CD14-positive monocyte (primary cell): ENCODE measurements at regions not wholly inside any gene's neighbourhood (a gene's known extent, or its start where the extent isn't known, plus 50 kb on each side); places are given as distances from the start of the nearest gene placed in this dataset.

ENCODE experiments used
- DNase-seq, 3 donors: peaks; one replicate each; pipeline ENCODE4 v3.0.0-alpha.2; 2011 to 2022
- H2AFZ ChIP-seq: 2 replicates; pipeline ENCODE4 v1.6.0; 2012; ENCODE audit warnings: mild to moderate bottlenecking, low read depth, low read length, inconsistent platforms; ENCODE audit not compliant: insufficient read depth, poor library complexity, severe bottlenecking
- H3K27ac ChIP-seq, 2 donors: 1 replicate in 1 of 2; 2 replicates in 1 of 2; pipeline ENCODE4 v1.5.1; 2012 to 2013; ENCODE audit warnings: low read length in 2 of 2, control low read depth in 1 of 2, inconsistent platforms in 1 of 2, low read depth in 1 of 2, mild to moderate bottlenecking in 1 of 2
- H3K27me3 ChIP-seq, 2 donors: one replicate each; pipeline versions ENCODE4 v1.6.0 to v1.6.1; 2011 to 2013; ENCODE audit warnings: low read length in 2 of 2; ENCODE audit not compliant: control insufficient read depth in 2 of 2, insufficient read depth in 2 of 2
- H3K36me3 ChIP-seq, 2 donors: replicated peaks in 1 of 2; 1 replicate in 1 of 2; 2 replicates in 1 of 2; pipeline versions ENCODE4 v1.5.1 to v1.6.1; 2012 to 2013; ENCODE audit warnings: low read length in 2 of 2, control low read depth in 1 of 2, inconsistent platforms in 1 of 2, mild to moderate bottlenecking in 1 of 2; ENCODE audit not compliant: insufficient read depth in 2 of 2, control insufficient read depth in 1 of 2
- H3K4me1 ChIP-seq, 2 donors: 1 replicate in 1 of 2; 2 replicates in 1 of 2; pipeline versions ENCODE4 v1.5.1 to v1.6.1; 2012 to 2013; ENCODE audit warnings: low read length in 2 of 2, control low read depth in 1 of 2, inconsistent platforms in 1 of 2, mild to moderate bottlenecking in 1 of 2, moderate library complexity in 1 of 2; ENCODE audit not compliant: insufficient read depth in 2 of 2, control insufficient read depth in 1 of 2
- H3K4me2 ChIP-seq: replicated peaks from 2 replicates; pipeline ENCODE3; 2012; ENCODE audit warnings: low read length, moderate library complexity, mild to moderate bottlenecking; ENCODE audit not compliant: poor library complexity, severe bottlenecking; ENCODE audit errors: extremely low read depth
- H3K4me3 ChIP-seq, 3 experiments: fragments of 200-600 bp in 1 of 3; sonication (generic) in 1 of 3; replicated peaks in 1 of 3; 1 replicate in 2 of 3; 2 replicates in 1 of 3; pipeline ENCODE4 v1.5.1; 2011 to 2013; ENCODE audit warnings: low read length in 3 of 3, mild to moderate bottlenecking in 3 of 3, control low read depth in 2 of 3, low read depth in 2 of 3, inconsistent platforms in 1 of 3, moderate library complexity in 1 of 3
- H3K79me2 ChIP-seq: 2 replicates; pipeline ENCODE4 v1.6.0; 2012; ENCODE audit warnings: mild to moderate bottlenecking, control low read depth, inconsistent platforms, low read length, moderate library complexity; ENCODE audit not compliant: insufficient read depth
- H3K9ac ChIP-seq: 2 replicates; pipeline ENCODE4 v1.6.0; 2017; ENCODE audit warnings: low read length, mild to moderate bottlenecking; ENCODE audit not compliant: insufficient read depth, poor library complexity, severe bottlenecking
- H3K9me3 ChIP-seq, 2 donors: replicated peaks in 1 of 2; 1 replicate in 1 of 2; 2 replicates in 1 of 2; pipeline versions ENCODE4 v1.5.1 to v1.6.1; 2012 to 2013; ENCODE audit warnings: low read length in 2 of 2, control low read depth in 1 of 2; ENCODE audit not compliant: control insufficient read depth in 1 of 2, insufficient read depth in 1 of 2
- H4K20me1 ChIP-seq: 2 replicates; pipeline ENCODE4 v1.6.0; 2012; ENCODE audit warnings: mild to moderate bottlenecking, low read length, control low read depth, moderate library complexity; ENCODE audit not compliant: insufficient read depth
- H3K27ac Mint-ChIP-seq, 7 donors: one replicate each; pipeline ENCODE4 v1.8.0; 2020; ENCODE audit warnings: mild to moderate bottlenecking in 7 of 7, mixed read lengths in 7 of 7, moderate library complexity in 6 of 7, inconsistent platforms in 2 of 7
- H3K27me3 Mint-ChIP-seq, 3 donors: one replicate each; pipeline ENCODE4 v1.8.0; 2021 to 2022; ENCODE audit warnings: low read depth in 3 of 3, mild to moderate bottlenecking in 3 of 3, mixed read lengths in 3 of 3, moderate library complexity in 3 of 3, inconsistent platforms in 1 of 3
- H3K36me3 Mint-ChIP-seq, 2 donors: one replicate each; pipeline ENCODE4 v1.8.0; 2020; ENCODE audit warnings: mixed read lengths in 2 of 2, inconsistent platforms in 1 of 2, mild to moderate bottlenecking in 1 of 2
- H3K4me1 Mint-ChIP-seq: one replicate; pipeline ENCODE4 v1.8.0; 2020; ENCODE audit warnings: mild to moderate bottlenecking, mixed read lengths
- H3K4me3 Mint-ChIP-seq, 2 donors: one replicate each; pipeline ENCODE4 v1.8.0; 2020; ENCODE audit warnings: mild to moderate bottlenecking in 2 of 2, mixed read lengths in 2 of 2, moderate library complexity in 1 of 2
- H3K9me3 Mint-ChIP-seq, 7 donors: one replicate each; pipeline ENCODE4 v1.8.0; 2020 to 2022; ENCODE audit warnings: mixed read lengths in 7 of 7, mild to moderate bottlenecking in 6 of 7, moderate library complexity in 6 of 7, inconsistent platforms in 2 of 7
- WGBS: methylation state at CpG from one replicate; pipeline ENCODE4 v1.1.5; 2013; ENCODE audit warnings: missing lambda C conversion rate; ENCODE audit not compliant: insufficient coverage; 5-methylcytosine and 5-hydroxymethylcytosine counted together
- intact Hi-C, 2 donors: fragments of 100-400 bp; cut with micrococcal nuclease; formaldehyde crosslinking; loops; one replicate each; pipeline versions ENCODE4 v1.15.0 to v1.15.1; 2023
- TF ChIP-seq, protein P1 (sequence below): fragments of 200-600 bp; IDR thresholded peaks from one replicate; pipeline ENCODE4 v1.8.0; 2022; ENCODE audit warnings: antibody characterized with exemption, mild to moderate bottlenecking

DNA sequence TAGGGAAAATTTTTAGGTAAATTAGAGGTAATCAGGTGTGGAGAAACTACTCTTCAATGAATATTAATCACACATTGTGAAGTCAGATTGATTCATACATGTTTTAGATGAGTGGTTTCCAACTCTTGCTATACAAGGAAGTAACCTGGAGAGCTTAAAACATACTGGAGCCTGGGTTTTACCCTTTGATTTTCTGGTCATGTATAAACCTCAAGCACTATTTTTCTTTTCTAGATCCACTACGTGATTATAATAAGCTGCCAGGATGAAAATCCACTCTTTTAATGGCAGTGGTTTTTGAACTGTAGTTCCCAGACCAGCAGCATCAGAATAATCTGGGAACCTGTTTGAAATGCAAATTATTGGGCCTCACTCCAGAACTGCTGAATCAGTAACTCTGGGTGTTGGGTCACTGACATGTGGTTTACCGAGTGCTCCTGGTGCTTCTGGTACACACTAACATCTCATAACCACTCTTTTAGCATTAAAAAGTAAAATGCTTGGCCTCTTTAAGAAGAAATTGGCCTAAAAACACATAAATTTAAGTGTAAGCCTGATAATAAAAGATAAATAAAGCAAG, 63.4 kb downstream of the DCAF12L1 start:
- Histone ChIP-seq H4K20me1 (no peaks in the 10 kb centered on the region), H3K4me1 (no peaks in the 10 kb centered on the region), H3K9ac (no peak overlapping the region), H3K27me3 (no peaks in the 10 kb centered on the region), H3K9me3 (peaks cover 2 to 4% of the 10 kb centered on the region in 2 donors), H3K79me2 (no peaks in the 10 kb centered on the region), H3K4me3 (no peak overlapping the region), H3K36me3 (no peaks in the 10 kb centered on the region), H2AFZ (no peak overlapping the region), H3K4me2 (no peak overlapping the region), H3K27ac (no peak overlapping the region)
- WGBS = no CpG with 5 or more reads among the region's 2 CpGs
- Mint-ChIP-seq H3K9me3 (peaks cover 0 to 2% (median 0%) of the 10 kb centered on the region in 7 donors), H3K36me3 (no peaks in the 10 kb centered on the region), H3K4me3 (no peak overlapping the region), H3K4me1 (no peaks in the 10 kb centered on the region), H3K27me3 (no peaks in the 10 kb centered on the region), H3K27ac (no peak overlapping the region)
- DNase-seq = no peak
- intact Hi-C loops = no loop called here
- TF ChIP-seq, protein P1, sequence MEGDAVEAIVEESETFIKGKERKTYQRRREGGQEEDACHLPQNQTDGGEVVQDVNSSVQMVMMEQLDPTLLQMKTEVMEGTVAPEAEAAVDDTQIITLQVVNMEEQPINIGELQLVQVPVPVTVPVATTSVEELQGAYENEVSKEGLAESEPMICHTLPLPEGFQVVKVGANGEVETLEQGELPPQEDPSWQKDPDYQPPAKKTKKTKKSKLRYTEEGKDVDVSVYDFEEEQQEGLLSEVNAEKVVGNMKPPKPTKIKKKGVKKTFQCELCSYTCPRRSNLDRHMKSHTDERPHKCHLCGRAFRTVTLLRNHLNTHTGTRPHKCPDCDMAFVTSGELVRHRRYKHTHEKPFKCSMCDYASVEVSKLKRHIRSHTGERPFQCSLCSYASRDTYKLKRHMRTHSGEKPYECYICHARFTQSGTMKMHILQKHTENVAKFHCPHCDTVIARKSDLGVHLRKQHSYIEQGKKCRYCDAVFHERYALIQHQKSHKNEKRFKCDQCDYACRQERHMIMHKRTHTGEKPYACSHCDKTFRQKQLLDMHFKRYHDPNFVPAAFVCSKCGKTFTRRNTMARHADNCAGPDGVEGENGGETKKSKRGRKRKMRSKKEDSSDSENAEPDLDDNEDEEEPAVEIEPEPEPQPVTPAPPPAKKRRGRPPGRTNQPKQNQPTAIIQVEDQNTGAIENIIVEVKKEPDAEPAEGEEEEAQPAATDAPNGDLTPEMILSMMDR = no peak

DNA sequence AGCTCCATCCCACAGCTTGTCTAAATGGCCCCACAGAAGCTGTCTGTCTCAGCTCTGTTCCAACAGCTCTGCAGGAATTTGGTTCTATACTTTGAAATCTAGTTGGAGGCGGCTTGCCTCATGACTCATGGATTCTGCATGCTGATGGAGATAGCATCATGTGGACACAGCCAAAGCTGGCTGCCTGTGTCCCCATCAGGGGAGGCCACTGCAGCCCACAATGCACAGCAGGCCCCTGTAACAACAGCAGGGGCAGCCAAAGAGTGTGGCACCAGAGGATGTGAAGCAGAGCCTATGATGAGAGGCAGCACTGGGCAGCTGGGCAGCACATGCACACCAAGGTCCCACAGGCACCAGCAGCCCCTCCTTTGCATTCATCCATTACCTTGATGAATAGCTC, 67.2 kb downstream of the DCAF12L1 start:
- Mint-ChIP-seq H3K4me3 (no peak overlapping the region), H3K9me3 (no peaks in the 10 kb centered on the region), H3K36me3 (no peaks in the 10 kb centered on the region), H3K27me3 (no peaks in the 10 kb centered on the region), H3K27ac (no peak overlapping the region), H3K4me1 (no peaks in the 10 kb centered on the region)
- Histone ChIP-seq H3K27ac (no peak overlapping the region), H3K36me3 (no peaks in the 10 kb centered on the region), H3K9ac (no peak overlapping the region), H3K9me3 (no peaks in the 10 kb centered on the region), H3K4me1 (no peaks in the 10 kb centered on the region), H3K27me3 (no peaks in the 10 kb centered on the region), H3K4me3 (no peak overlapping the region), H2AFZ (no peak overlapping the region), H3K79me2 (no peaks in the 10 kb centered on the region), H4K20me1 (no peaks in the 10 kb centered on the region), H3K4me2 (no peak overlapping the region)
- no CpG with 5 or more reads among the region's 1 CpG for WGBS
- no peak for DNase-seq
- intact Hi-C loops = no loop called here
- TF ChIP-seq, protein P1 = no peak
